BJ (cell line): ENCODE measurements at regions not wholly inside any gene's neighbourhood (a gene's known extent, or its start where the extent isn't known, plus 50 kb on each side); places are given as distances from the start of the nearest gene placed in this dataset.

ENCODE experiments used
- CTCF ChIA-PET: fragments of 350-600 bp; formaldehyde crosslinking; extraction: SDS; loops from one replicate; lab custom pipeline; 2021; ENCODE audit warnings: antibody characterized with exemption, inconsistent platforms; lab: Yijun Ruan, JAX
- POLR2A ChIA-PET: fragments of 300-600 bp; sonication (Branson Sonifier 250); formaldehyde crosslinking; extraction: SDS; loops from one replicate; lab custom pipeline; 2021; ENCODE audit warnings: antibody characterized with exemption; lab: Charles Lee
- DNase-seq: peaks from one replicate; pipeline ENCODE4 v3.0.0-alpha.2; 2011; ENCODE audit warnings: low read depth
- H3K27me3 ChIP-seq: 2 replicates; pipeline ENCODE4 v1.6.0; 2011; ENCODE audit warnings: low read length; ENCODE audit not compliant: control insufficient read depth, insufficient read depth
- H3K36me3 ChIP-seq: 2 replicates; pipeline ENCODE4 v1.5.1; 2011; ENCODE audit warnings: low read length; ENCODE audit not compliant: control insufficient read depth, insufficient read depth
- H3K4me3 ChIP-seq: 2 replicates; pipeline ENCODE4 v1.5.1; 2011; ENCODE audit warnings: low read depth, mild to moderate bottlenecking, control low read depth, low read length
- TF ChIP-seq, protein P1 (sequence below): IDR thresholded peaks from 2 replicates; pipeline ENCODE4 v1.5.1; 2011; ENCODE audit warnings: low read depth, mild to moderate bottlenecking, control low read depth, inconsistent platforms, low read length, moderate library complexity; ENCODE audit not compliant: insufficient read depth

DNA sequence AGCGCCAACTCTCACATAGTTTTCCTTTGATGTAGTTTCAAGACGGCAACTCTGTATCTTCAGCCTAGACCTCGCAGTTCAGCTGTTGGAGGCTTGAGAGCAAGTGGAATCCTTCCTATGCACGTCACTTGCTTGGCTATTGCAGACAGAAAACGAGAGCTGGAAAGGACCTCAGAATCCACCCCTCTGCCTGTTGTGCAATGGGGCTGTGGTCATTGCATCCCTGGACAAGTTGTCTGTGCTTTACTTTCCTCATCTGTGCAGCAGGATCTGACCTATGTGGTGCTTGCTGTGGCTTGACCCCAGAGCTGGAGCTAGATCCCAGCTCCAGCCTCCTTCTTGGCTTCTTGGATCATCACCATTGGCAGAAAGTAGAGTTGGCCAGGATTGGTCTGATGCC lies 50.0 kb upstream of the IGSF21 start:
- Histone ChIP-seq H3K27me3 (no peaks in the 10 kb centered on the region), H3K4me3 (no peak overlapping the region), H3K36me3 (no peaks in the 10 kb centered on the region)
- ChIA-PET POLR2A (no interaction called here), CTCF (no interaction called here)
- DNase-seq = no peak
- TF ChIP-seq, protein P1, sequence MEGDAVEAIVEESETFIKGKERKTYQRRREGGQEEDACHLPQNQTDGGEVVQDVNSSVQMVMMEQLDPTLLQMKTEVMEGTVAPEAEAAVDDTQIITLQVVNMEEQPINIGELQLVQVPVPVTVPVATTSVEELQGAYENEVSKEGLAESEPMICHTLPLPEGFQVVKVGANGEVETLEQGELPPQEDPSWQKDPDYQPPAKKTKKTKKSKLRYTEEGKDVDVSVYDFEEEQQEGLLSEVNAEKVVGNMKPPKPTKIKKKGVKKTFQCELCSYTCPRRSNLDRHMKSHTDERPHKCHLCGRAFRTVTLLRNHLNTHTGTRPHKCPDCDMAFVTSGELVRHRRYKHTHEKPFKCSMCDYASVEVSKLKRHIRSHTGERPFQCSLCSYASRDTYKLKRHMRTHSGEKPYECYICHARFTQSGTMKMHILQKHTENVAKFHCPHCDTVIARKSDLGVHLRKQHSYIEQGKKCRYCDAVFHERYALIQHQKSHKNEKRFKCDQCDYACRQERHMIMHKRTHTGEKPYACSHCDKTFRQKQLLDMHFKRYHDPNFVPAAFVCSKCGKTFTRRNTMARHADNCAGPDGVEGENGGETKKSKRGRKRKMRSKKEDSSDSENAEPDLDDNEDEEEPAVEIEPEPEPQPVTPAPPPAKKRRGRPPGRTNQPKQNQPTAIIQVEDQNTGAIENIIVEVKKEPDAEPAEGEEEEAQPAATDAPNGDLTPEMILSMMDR = no peak
